Astrocyte (in vitro differentiated cells and primary cell): ENCODE measurements at regions not wholly inside any gene's neighbourhood (a gene's known extent, or its start where the extent isn't known, plus 50 kb on each side); places are given as distances from the start of the nearest gene placed in this dataset.

Experiments
- DNase-seq: peaks from one replicate; pipeline ENCODE4 v3.0.0-alpha.2; 2010; ENCODE audit warnings: low read depth
- FAIRE-seq: peaks from 2 replicates; lab custom pipeline; 2011; peaks lifted over from hg19 to GRCh38; lab: Jason Lieb, UNC
- H2AFZ ChIP-seq: 2 replicates; pipeline ENCODE4 v1.6.0; 2012; ENCODE audit warnings: low read depth, low read length, inconsistent platforms
- H3K27ac ChIP-seq: 2 replicates; pipeline ENCODE4 v1.5.1; 2011; ENCODE audit warnings: low read depth, low read length, inconsistent platforms
- H3K27me3 ChIP-seq: 2 replicates; pipeline ENCODE4 v1.6.0; 2011; ENCODE audit warnings: low read length, inconsistent platforms; ENCODE audit not compliant: insufficient read depth
- H3K36me3 ChIP-seq: 2 replicates; pipeline ENCODE4 v1.5.1; 2011; ENCODE audit warnings: low read length, inconsistent platforms; ENCODE audit not compliant: insufficient read depth
- H3K4me1 ChIP-seq: 2 replicates; pipeline ENCODE4 v1.5.1; 2011; ENCODE audit warnings: low read length, inconsistent platforms; ENCODE audit not compliant: insufficient read depth
- H3K4me2 ChIP-seq: 2 replicates; pipeline ENCODE4 v1.6.0; 2012; ENCODE audit warnings: low read length, inconsistent platforms
- H3K4me3 ChIP-seq: 2 replicates; pipeline ENCODE4 v1.5.1; 2011; ENCODE audit warnings: low read depth, mild to moderate bottlenecking, low read length, inconsistent platforms; ENCODE audit not compliant: insufficient read depth
- H3K79me2 ChIP-seq: 2 replicates; pipeline ENCODE4 v1.6.0; 2012; ENCODE audit warnings: mild to moderate bottlenecking, low read length, inconsistent platforms; ENCODE audit not compliant: insufficient read depth
- H3K9ac ChIP-seq: 2 replicates; pipeline ENCODE4 v1.6.0; 2012; ENCODE audit warnings: mild to moderate bottlenecking, low read length, inconsistent platforms
- H3K9me3 ChIP-seq: 2 replicates; pipeline ENCODE4 v1.5.1; 2012; ENCODE audit warnings: low read depth, mild to moderate bottlenecking, low read length, inconsistent platforms; ENCODE audit not compliant: insufficient read depth
- H4K20me1 ChIP-seq: 2 replicates; pipeline ENCODE4 v1.6.0; 2012; ENCODE audit warnings: low read length, inconsistent platforms; ENCODE audit not compliant: insufficient read depth
- H3K27ac Mint-ChIP-seq: one replicate; pipeline ENCODE4 v1.8.0; 2021; ENCODE audit warnings: mild to moderate bottlenecking, mixed read lengths; ENCODE audit not compliant: unreplicated experiment
- H3K27me3 Mint-ChIP-seq: one replicate; pipeline ENCODE4 v1.8.0; 2021; ENCODE audit warnings: low read depth, mixed read lengths; ENCODE audit not compliant: unreplicated experiment
- H3K36me3 Mint-ChIP-seq: one replicate; pipeline ENCODE4 v1.8.0; 2021; ENCODE audit warnings: low read depth, mixed read lengths; ENCODE audit not compliant: unreplicated experiment
- H3K4me1 Mint-ChIP-seq: one replicate; pipeline ENCODE4 v1.8.0; 2021; ENCODE audit warnings: low read depth, mixed read lengths; ENCODE audit not compliant: unreplicated experiment
- H3K4me3 Mint-ChIP-seq: one replicate; pipeline ENCODE4 v1.8.0; 2021; ENCODE audit warnings: mild to moderate bottlenecking, moderate library complexity, mixed read lengths; ENCODE audit not compliant: unreplicated experiment
- H3K9me3 Mint-ChIP-seq: one replicate; pipeline ENCODE4 v1.8.0; 2021; ENCODE audit warnings: mild to moderate bottlenecking, mixed read lengths; ENCODE audit not compliant: unreplicated experiment
- CTCF ChIP-seq: IDR thresholded peaks from 2 replicates; pipeline ENCODE4 v1.5.1; 2011; ENCODE audit warnings: low read depth, mild to moderate bottlenecking, inconsistent platforms, low read length, moderate library complexity; ENCODE audit not compliant: insufficient read depth
- EZH2 ChIP-seq: IDR thresholded peaks from 2 replicates; pipeline ENCODE4 v1.6.1; 2012; ENCODE audit warnings: mild to moderate bottlenecking, low read length, inconsistent platforms; ENCODE audit not compliant: insufficient read depth

GRCh38 chr2:71936076-71937030 is 211.3 kb downstream of the CYP26B1 start:
- DNase-seq (no peak), FAIRE-seq (no peak)
- no peak overlapping the region for H2AFZ ChIP-seq
- no peaks in the 10 kb centered on the region for H3K27me3 ChIP-seq
- no peaks in the 10 kb centered on the region for H3K79me2 ChIP-seq
- no peaks in the 10 kb centered on the region for H3K36me3 ChIP-seq
- no peak overlapping the region for H3K27ac ChIP-seq
- H3K9me3 Mint-ChIP-seq = peaks cover 11% of the 10 kb centered on the region
- no peak overlapping the region for H3K27ac Mint-ChIP-seq
- H3K36me3 Mint-ChIP-seq = no peaks in the 10 kb centered on the region
- no peak for TF ChIP-seq CTCF
- TF ChIP-seq EZH2 = no peak
- H3K27me3 Mint-ChIP-seq = peaks cover 78% of the 10 kb centered on the region
- H3K4me3 ChIP-seq = no peak overlapping the region
- no peaks in the 10 kb centered on the region for H3K4me1 Mint-ChIP-seq
- H3K9me3 ChIP-seq = no peaks in the 10 kb centered on the region
- no peaks in the 10 kb centered on the region for H4K20me1 ChIP-seq
- H3K4me3 Mint-ChIP-seq = no peak overlapping the region
- peaks cover 4% of the 10 kb centered on the region for H3K4me1 ChIP-seq
- H3K4me2 ChIP-seq = no peak overlapping the region
- H3K9ac ChIP-seq = no peak overlapping the region

- no peak overlapping the region for H3K27ac ChIP-seq
- Mint-ChIP-seq H3K4me3 (no peak overlapping the region), H3K36me3 (no peaks in the 10 kb centered on the region), H3K27me3 (peaks cover 75% of the 10 kb centered on the region), H3K9me3 (peaks cover 8% of the 10 kb centered on the region), H3K27ac (no peak overlapping the region), H3K4me1 (no peaks in the 10 kb centered on the region)
- peak; percentile 55 for DNase-seq
- no peak overlapping the region for H3K4me3 ChIP-seq
- H3K9ac ChIP-seq = no peak overlapping the region
- H4K20me1 ChIP-seq = no peaks in the 10 kb centered on the region
- H3K9me3 ChIP-seq = no peaks in the 10 kb centered on the region
- H3K27me3 ChIP-seq = no peaks in the 10 kb centered on the region
- H3K4me1 ChIP-seq = peaks cover 4% of the 10 kb centered on the region
- FAIRE-seq = no peak
- TF ChIP-seq CTCF (no peak), EZH2 (no peak)
- H3K36me3 ChIP-seq = no peaks in the 10 kb centered on the region
- H3K4me2 ChIP-seq = no peak overlapping the region
- H2AFZ ChIP-seq = no peak overlapping the region
- H3K79me2 ChIP-seq = no peaks in the 10 kb centered on the region
Measured at GRCh38 chr2:71935262-71935848, 212.3 kb downstream of the CYP26B1 start.
